PC-9 (cell line): ENCODE measurements at regions not wholly inside any gene's neighbourhood (a gene's known extent, or its start where the extent isn't known, plus 50 kb on each side); places are given as distances from the start of the nearest gene placed in this dataset.
"Not testable (repeated sequence)": the region's sequence is repeated elsewhere in the genome, so short reads cannot be mapped to it uniquely, and the experiment has no call there.

ENCODE experiments used
- BruUV-seq: library from RNA; stranded (reverse); fragments of 400-500 nt; replicated peaks from 2 replicates; lab custom pipeline; 2021; lab: Mats Ljungman, UMichigan
- CTCF ChIA-PET: fragments of 300-600 bp; sonication (Branson Sonifier 250); formaldehyde crosslinking; loops from one replicate; lab custom pipeline; 2022; ENCODE audit warnings: antibody characterized with exemption; lab: Charles Lee
- POLR2A ChIA-PET: fragments of 300-600 bp; sonication (Branson Sonifier 250); formaldehyde crosslinking; loops from one replicate; lab custom pipeline; 2022; ENCODE audit warnings: antibody characterized with exemption; ENCODE audit not compliant: unreplicated experiment; lab: Charles Lee
- DNase-seq, 2 experiments: peaks; one replicate each; pipeline versions ENCODE4 v3.0.0 to v3.0.0-alpha.2; 2015 to 2022; ENCODE audit warnings: mixed read lengths in 1 of 2
- H2AFZ ChIP-seq: fragments of 200-600 bp; sonication (generic); 2 replicates; pipeline ENCODE4 v1.8.1; 2017; ENCODE audit warnings: antibody characterized with exemption
- H3F3A ChIP-seq: fragments of 200-600 bp; sonication (generic); 2 replicates; pipeline ENCODE4 v1.8.1; 2017; ENCODE audit warnings: antibody characterized with exemption, mild to moderate bottlenecking, low read depth; ENCODE audit not compliant: insufficient read depth
- H3K27ac ChIP-seq: fragments of 200-600 bp; sonication (generic); 2 replicates; pipeline ENCODE4 v1.6.1; 2016; ENCODE audit warnings: mixed run types
- H3K27me3 ChIP-seq: fragments of 200-600 bp; sonication (generic); 2 replicates; pipeline ENCODE4 v1.6.1; 2016; ENCODE audit warnings: low read depth, mixed run types; ENCODE audit not compliant: insufficient read depth
- H3K36me3 ChIP-seq: fragments of 200-600 bp; sonication (generic); 2 replicates; pipeline ENCODE4 v1.6.1; 2016; ENCODE audit warnings: low read depth, mixed run types
- H3K4me1 ChIP-seq: fragments of 200-600 bp; sonication (generic); replicated peaks from 2 replicates; pipeline ENCODE4 v1.6.1; 2016; ENCODE audit warnings: mixed run types; ENCODE audit not compliant: insufficient read depth
- H3K4me2 ChIP-seq: fragments of 200-600 bp; sonication (generic); 2 replicates; pipeline ENCODE4 v1.6.1; 2017; ENCODE audit warnings: mixed run types
- H3K4me3 ChIP-seq: fragments of 200-600 bp; sonication (generic); 2 replicates; pipeline ENCODE4 v1.6.1; 2016; ENCODE audit warnings: mixed run types
- H3K79me2 ChIP-seq: fragments of 200-600 bp; sonication (generic); 2 replicates; pipeline ENCODE4 v1.6.1; 2017; ENCODE audit warnings: low read depth, mixed run types
- H3K9me2 ChIP-seq: fragments of 200-600 bp; sonication (generic); 2 replicates; pipeline ENCODE4 v1.8.1; 2017; ENCODE audit warnings: mild to moderate bottlenecking; ENCODE audit not compliant: insufficient read depth
- H3K9me3 ChIP-seq: fragments of 200-600 bp; sonication (generic); 2 replicates; pipeline ENCODE4 v1.8.1; 2016; ENCODE audit warnings: low read depth; ENCODE audit not compliant: insufficient read depth
- H4K20me1 ChIP-seq: fragments of 200-600 bp; sonication (generic); 2 replicates; pipeline ENCODE4 v1.8.1; 2017; ENCODE audit not compliant: insufficient read depth
- EZH2 ChIP-seq: fragments of 200-600 bp; sonication (generic); IDR thresholded peaks from 2 replicates; pipeline ENCODE4 v1.8.0; 2017; ENCODE audit warnings: antibody characterized with exemption, low read depth
- intact Hi-C: fragments of 100-400 bp; cut with micrococcal nuclease; formaldehyde crosslinking; loops from one replicate; pipeline ENCODE4 v1.10.0; 2022; ENCODE audit not compliant: unreplicated experiment
- TF ChIP-seq, protein P1 (sequence below): fragments of 200-600 bp; sonication (generic); conservative IDR thresholded peaks from 2 replicates; pipeline ENCODE4 v1.6.1; 2017; ENCODE audit warnings: mixed run types, antibody characterized with exemption, mild to moderate bottlenecking, moderate library complexity

DNA sequence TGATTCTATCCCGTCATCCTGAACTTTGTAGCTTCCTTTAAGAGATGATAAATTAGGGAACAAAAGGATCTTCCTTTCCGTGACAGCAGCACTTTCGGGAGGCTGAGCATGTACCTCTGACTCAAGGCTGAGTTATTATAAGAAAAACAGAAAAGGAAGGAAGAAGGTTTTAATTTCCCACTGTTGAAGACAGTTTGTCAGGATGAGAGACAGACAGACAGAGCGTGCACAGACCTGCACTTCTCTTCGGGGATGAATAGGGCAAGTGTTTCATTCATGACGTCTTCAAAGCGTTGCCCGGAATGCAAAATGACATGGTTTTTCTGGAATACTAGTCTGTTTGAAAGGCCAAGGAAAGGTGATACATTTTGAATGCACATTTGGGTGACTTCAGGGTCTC is 405.3 kb upstream of the FAT1 start:
- H3K9me3 ChIP-seq, result no peaks in the 10 kb centered on the region
- no peak overlapping the region for H3K4me2 ChIP-seq
- H3F3A ChIP-seq, result no peaks in the 10 kb centered on the region
- H4K20me1 ChIP-seq, result no peaks in the 10 kb centered on the region
- H3K9me2 ChIP-seq, result no peaks in the 10 kb centered on the region
- no peak overlapping the region for H2AFZ ChIP-seq
- no peak overlapping the region for H3K27ac ChIP-seq
- H3K36me3 ChIP-seq, result no peaks in the 10 kb centered on the region
- no peaks in the 10 kb centered on the region for H3K79me2 ChIP-seq
- no peak overlapping the region for H3K4me3 ChIP-seq
- TF ChIP-seq, protein P1, sequence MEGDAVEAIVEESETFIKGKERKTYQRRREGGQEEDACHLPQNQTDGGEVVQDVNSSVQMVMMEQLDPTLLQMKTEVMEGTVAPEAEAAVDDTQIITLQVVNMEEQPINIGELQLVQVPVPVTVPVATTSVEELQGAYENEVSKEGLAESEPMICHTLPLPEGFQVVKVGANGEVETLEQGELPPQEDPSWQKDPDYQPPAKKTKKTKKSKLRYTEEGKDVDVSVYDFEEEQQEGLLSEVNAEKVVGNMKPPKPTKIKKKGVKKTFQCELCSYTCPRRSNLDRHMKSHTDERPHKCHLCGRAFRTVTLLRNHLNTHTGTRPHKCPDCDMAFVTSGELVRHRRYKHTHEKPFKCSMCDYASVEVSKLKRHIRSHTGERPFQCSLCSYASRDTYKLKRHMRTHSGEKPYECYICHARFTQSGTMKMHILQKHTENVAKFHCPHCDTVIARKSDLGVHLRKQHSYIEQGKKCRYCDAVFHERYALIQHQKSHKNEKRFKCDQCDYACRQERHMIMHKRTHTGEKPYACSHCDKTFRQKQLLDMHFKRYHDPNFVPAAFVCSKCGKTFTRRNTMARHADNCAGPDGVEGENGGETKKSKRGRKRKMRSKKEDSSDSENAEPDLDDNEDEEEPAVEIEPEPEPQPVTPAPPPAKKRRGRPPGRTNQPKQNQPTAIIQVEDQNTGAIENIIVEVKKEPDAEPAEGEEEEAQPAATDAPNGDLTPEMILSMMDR, result no peak
- no peak for TF ChIP-seq EZH2
- no peak for DNase-seq
- H3K27me3 ChIP-seq, result no peaks in the 10 kb centered on the region
- H3K4me1 ChIP-seq, result no peaks in the 10 kb centered on the region
- no TSS peak for BruUV-seq
- intact Hi-C loops, result no loop called here
- POLR2A ChIA-PET, result no interaction called here
- CTCF ChIA-PET, result no interaction called here

DNA sequence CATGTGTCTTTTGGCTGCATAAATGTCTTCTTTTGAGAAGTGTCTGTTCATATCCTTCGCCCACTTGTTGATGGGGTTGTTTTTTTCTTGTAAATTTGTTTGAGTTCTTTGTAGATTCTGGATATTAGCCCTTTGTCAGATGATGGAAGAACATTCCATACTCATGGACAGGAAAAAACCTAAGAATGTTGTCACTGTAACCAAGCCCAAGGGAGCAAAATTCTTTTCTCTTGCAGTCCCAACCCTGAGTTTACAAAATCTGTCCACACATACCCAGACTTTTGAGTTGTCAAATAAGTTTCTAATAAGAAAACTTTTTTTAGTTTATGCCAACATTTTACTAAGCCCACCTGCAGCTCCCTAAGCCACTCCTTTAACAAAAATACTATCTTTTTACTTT is 408.2 kb upstream of the FAT1 start:
- CTCF ChIA-PET, POLR2A ChIA-PET: not testable (repeated sequence)

DNA sequence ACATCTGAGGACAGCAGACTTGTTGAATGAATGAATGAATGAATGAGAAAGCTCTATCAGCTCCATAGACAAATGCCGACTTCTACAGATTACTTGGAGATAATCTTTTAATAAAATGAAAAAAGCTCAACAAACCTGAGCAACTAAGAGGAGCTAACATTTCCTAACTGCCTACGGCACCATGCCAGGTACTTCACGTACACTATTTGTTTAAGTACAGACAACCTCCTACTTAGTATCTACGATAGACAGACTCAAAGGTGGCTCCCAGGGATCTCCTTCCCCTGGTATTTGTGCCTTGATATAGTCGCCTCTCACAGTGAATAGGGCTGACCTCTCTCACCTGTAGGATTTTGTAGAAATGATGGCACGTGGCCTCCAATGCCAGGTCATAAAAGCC is 412.2 kb upstream of the FAT1 start:
- no peaks in the 10 kb centered on the region for H3F3A ChIP-seq
- no peaks in the 10 kb centered on the region for H4K20me1 ChIP-seq
- H3K4me3 ChIP-seq, result no peak overlapping the region
- H3K4me2 ChIP-seq, result no peak overlapping the region
- TF ChIP-seq, protein P1, result no peak
- no peak for TF ChIP-seq EZH2
- H3K27ac ChIP-seq, result no peak overlapping the region
- no peaks in the 10 kb centered on the region for H3K9me3 ChIP-seq
- H3K79me2 ChIP-seq, result no peaks in the 10 kb centered on the region
- intact Hi-C loops, result no loop called here
- no peak for DNase-seq
- POLR2A ChIA-PET, result no interaction called here
- no peaks in the 10 kb centered on the region for H3K36me3 ChIP-seq
- H3K27me3 ChIP-seq, result no peaks in the 10 kb centered on the region
- no peaks in the 10 kb centered on the region for H3K4me1 ChIP-seq
- no peak overlapping the region for H2AFZ ChIP-seq
- no TSS peak for BruUV-seq
- CTCF ChIA-PET, result no interaction called here
- no peaks in the 10 kb centered on the region for H3K9me2 ChIP-seq

More for the DNA sequence above, 408.2 kb upstream of the FAT1 start:
- DNase-seq, H3K27me3 ChIP-seq, H3K79me2 ChIP-seq, intact Hi-C loops, H2AFZ ChIP-seq, H3F3A ChIP-seq, H3K4me2 ChIP-seq, H4K20me1 ChIP-seq, H3K27ac ChIP-seq, H3K9me3 ChIP-seq, BruUV-seq, H3K9me2 ChIP-seq, H3K4me3 ChIP-seq, H3K4me1 ChIP-seq, H3K36me3 ChIP-seq: not testable (repeated sequence)

DNA sequence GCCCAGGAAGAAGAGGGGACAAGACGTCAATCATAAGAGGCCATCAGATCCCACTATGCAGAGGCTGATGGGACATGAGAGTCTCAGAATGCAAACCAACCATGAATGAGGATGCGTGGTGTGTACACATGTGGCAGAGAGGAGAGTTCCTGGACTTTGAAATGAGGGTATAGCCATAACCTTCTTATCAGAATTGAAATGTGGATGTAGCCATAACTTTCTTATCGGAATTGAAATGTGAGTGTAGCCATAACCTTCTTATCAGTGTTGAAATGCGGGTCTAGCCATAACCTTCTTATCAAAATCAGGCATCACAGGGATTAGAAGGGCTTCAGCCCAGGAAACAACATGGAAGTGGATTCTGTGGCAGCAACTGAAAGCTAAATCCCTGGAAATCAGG is 415.5 kb upstream of the FAT1 start:
- Histone ChIP-seq H3K27me3 (no peaks in the 10 kb centered on the region), H2AFZ (no peak overlapping the region), H3K27ac (no peak overlapping the region), H3K36me3 (no peaks in the 10 kb centered on the region), H3K9me2 (no peaks in the 10 kb centered on the region), H3K4me1 (no peaks in the 10 kb centered on the region), H3K79me2 (no peaks in the 10 kb centered on the region), H3K9me3 (no peaks in the 10 kb centered on the region), H4K20me1 (no peaks in the 10 kb centered on the region), H3K4me3 (no peak overlapping the region), H3F3A (no peaks in the 10 kb centered on the region), H3K4me2 (no peak overlapping the region)
- TF ChIP-seq, protein P1, result no peak
- no peak for TF ChIP-seq EZH2
- intact Hi-C loops, result no loop called here
- no peak for DNase-seq
- POLR2A ChIA-PET, result no interaction called here
- CTCF ChIA-PET, result no interaction called here
- no TSS peak for BruUV-seq
